Liver (tissue), 8 donors: ENCODE measurements at regions not wholly inside any gene's neighbourhood (a gene's known extent, or its start where the extent isn't known, plus 50 kb on each side); places are given as distances from the start of the nearest gene placed in this dataset.
"Not testable (repeated sequence)": the region's sequence is repeated elsewhere in the genome, so short reads cannot be mapped to it uniquely, and the experiment has no call there.

ENCODE experiments used
- DNase-seq: peaks from one replicate; pipeline ENCODE4 v3.0.0-alpha.2; 2017; ENCODE audit warnings: low spot score
- H3K27ac ChIP-seq, 2 donors: one replicate each; pipeline ENCODE4 v1.7.0; 2013; ENCODE audit warnings: inconsistent platforms in 2 of 2, low read length in 2 of 2, control low read depth in 1 of 2, low read depth in 1 of 2, mild to moderate bottlenecking in 1 of 2
- H3K27me3 ChIP-seq, 4 donors: one replicate each; pipeline versions ENCODE4 v1.6.1 to v1.7.0; 2013; ENCODE audit warnings: low read length in 3 of 4, inconsistent platforms in 1 of 4, mild to moderate bottlenecking in 1 of 4, moderate library complexity in 1 of 4; ENCODE audit not compliant: control insufficient read depth in 4 of 4, insufficient read depth in 4 of 4
- H3K36me3 ChIP-seq, 4 donors: one replicate each; pipeline versions ENCODE4 v1.6.1 to v1.7.0; 2013; ENCODE audit warnings: low read length in 3 of 4, mild to moderate bottlenecking in 3 of 4, low read depth in 1 of 4, moderate library complexity in 1 of 4; ENCODE audit not compliant: control insufficient read depth in 4 of 4, insufficient read depth in 3 of 4
- H3K4me1 ChIP-seq, 4 donors: one replicate each; pipeline versions ENCODE4 v1.6.1 to v1.7.0; 2013; ENCODE audit warnings: low read length in 3 of 4, mild to moderate bottlenecking in 3 of 4, moderate library complexity in 1 of 4; ENCODE audit not compliant: control insufficient read depth in 4 of 4, insufficient read depth in 4 of 4
- H3K4me3 ChIP-seq, 3 donors: one replicate each; pipeline versions ENCODE4 v1.6.1 to v1.7.0; 2013; ENCODE audit warnings: low read length in 3 of 3, control low read depth in 1 of 3, low read depth in 1 of 3, mild to moderate bottlenecking in 1 of 3
- H3K9ac ChIP-seq, 2 donors: one replicate each; pipeline ENCODE4 v1.7.0; 2013; ENCODE audit warnings: low read length in 2 of 2, mild to moderate bottlenecking in 2 of 2, moderate library complexity in 2 of 2, control low read depth in 1 of 2, low read depth in 1 of 2
- H3K9me3 ChIP-seq, 4 donors: one replicate each; pipeline versions ENCODE4 v1.6.1 to v1.7.0; 2013; ENCODE audit warnings: low read length in 3 of 4; ENCODE audit not compliant: control insufficient read depth in 4 of 4
- ATF3 ChIP-seq: IDR thresholded peaks from 2 replicates; pipeline ENCODE4 v1.6.1; 2016; ENCODE audit warnings: antibody characterized with exemption
- CTCF ChIP-seq: fragments of 150-350 bp; IDR thresholded peaks from 2 replicates; pipeline ENCODE4 v1.5.1; 2017; ENCODE audit warnings: improper control_type of control experiment, low read depth, low read length; ENCODE audit not compliant: missing input control
- EGR1 ChIP-seq, 2 donors: IDR thresholded peaks; 2 replicates each; pipeline ENCODE4 v1.6.1; 2016 to 2018; ENCODE audit warnings: antibody characterized with exemption in 2 of 2, low read depth in 2 of 2
- FOXA1 ChIP-seq: IDR thresholded peaks from 2 replicates; pipeline ENCODE4 v1.6.1; 2016; ENCODE audit warnings: antibody characterized with exemption
- GABPA ChIP-seq, 2 donors: IDR thresholded peaks in 1 of 2; conservative IDR thresholded peaks in 1 of 2; 2 replicates each; pipeline ENCODE4 v1.6.1; 2016; ENCODE audit warnings: antibody characterized with exemption in 2 of 2, mild to moderate bottlenecking in 1 of 2, moderate library complexity in 1 of 2
- HNF4A ChIP-seq, 2 donors: conservative IDR thresholded peaks; 2 replicates each; pipeline ENCODE4 v1.6.1; 2016; ENCODE audit warnings: antibody characterized with exemption in 2 of 2, mild to moderate bottlenecking in 2 of 2
- HNF4G ChIP-seq: IDR thresholded peaks from 2 replicates; pipeline ENCODE4 v1.6.1; 2016; ENCODE audit warnings: antibody characterized with exemption
- JUND ChIP-seq, 2 donors: IDR thresholded peaks; 2 replicates each; pipeline ENCODE4 v1.6.1; 2016; ENCODE audit warnings: antibody characterized with exemption in 2 of 2
- MAX ChIP-seq: IDR thresholded peaks from 2 replicates; pipeline ENCODE4 v1.6.1; 2016; ENCODE audit warnings: antibody characterized with exemption
- NR2F2 ChIP-seq: IDR thresholded peaks from 2 replicates; pipeline ENCODE4 v1.6.1; 2016; ENCODE audit warnings: antibody characterized with exemption
- RAD21 ChIP-seq, 2 donors: IDR thresholded peaks; 2 replicates each; pipeline ENCODE4 v1.6.1; 2016; ENCODE audit warnings: antibody characterized with exemption in 2 of 2, mild to moderate bottlenecking in 2 of 2
- REST ChIP-seq: IDR thresholded peaks from 2 replicates; pipeline ENCODE4 v1.6.1; 2016; ENCODE audit warnings: antibody characterized with exemption, mild to moderate bottlenecking
- RXRA ChIP-seq, 2 donors: IDR thresholded peaks; 2 replicates each; pipeline ENCODE4 v1.6.1; 2017 to 2018; ENCODE audit warnings: antibody characterized with exemption in 2 of 2, mild to moderate bottlenecking in 1 of 2
- SP1 ChIP-seq: IDR thresholded peaks from 2 replicates; pipeline ENCODE4 v1.6.1; 2018; ENCODE audit warnings: antibody characterized with exemption, mild to moderate bottlenecking
- TAF1 ChIP-seq: conservative IDR thresholded peaks from 2 replicates; pipeline ENCODE4 v1.6.1; 2016; ENCODE audit warnings: antibody characterized with exemption, mild to moderate bottlenecking
- YY1 ChIP-seq: IDR thresholded peaks from 2 replicates; pipeline ENCODE4 v1.6.1; 2016; ENCODE audit warnings: antibody characterized with exemption, mild to moderate bottlenecking
- ZBTB33 ChIP-seq: IDR thresholded peaks from 2 replicates; pipeline ENCODE4 v1.6.1; 2016; ENCODE audit warnings: antibody characterized with exemption
- WGBS: extraction: QIAGEN DNeasy Blood & Tissue Kit; methylation state at CpG from one replicate; pipeline ENCODE4 v1.1.7; 2013; 5-methylcytosine and 5-hydroxymethylcytosine counted together
- donor health status: healthy.
- donor health status: healthy.
- donor health status: healthy.
- donor health status: healthy.
- donor health status: healthy.

- no peak for TF ChIP-seq CTCF
- no peak for TF ChIP-seq TAF1
- TF ChIP-seq GABPA (IDR thresholded peaks at IDR 0.05 in 1 of 2, conservative IDR thresholded peaks at IDR 0.05 in 1 of 2) = no peak
- no peak for TF ChIP-seq ZBTB33
- no peak for TF ChIP-seq EGR1 (IDR thresholded peaks at IDR 0.05; ENCODE audit: low read depth in 2 of 2)
- no peak for TF ChIP-seq FOXA1
- TF ChIP-seq REST = no peak
- TF ChIP-seq JUND (IDR thresholded peaks at IDR 0.05) = no peak
- no peak for TF ChIP-seq YY1
- TF ChIP-seq HNF4G = no peak
- TF ChIP-seq RAD21 (IDR thresholded peaks at IDR 0.05) = no peak
- TF ChIP-seq HNF4A (conservative IDR thresholded peaks at IDR 0.05) = no peak
- TF ChIP-seq SP1 = no peak
- no peak for TF ChIP-seq NR2F2
- no peak for TF ChIP-seq RXRA (IDR thresholded peaks at IDR 0.05)
- no peak for TF ChIP-seq MAX
- no peak for TF ChIP-seq ATF3
- Histone ChIP-seq H3K27me3 (no peaks in the 10 kb centered on the region), H3K4me3 (no peak overlapping the region), H3K9ac (no peak overlapping the region), H3K27ac (no peak overlapping the region), H3K36me3 (no peaks in the 10 kb centered on the region), H3K4me1 (no peaks in the 10 kb centered on the region), H3K9me3 (no peaks in the 10 kb centered on the region)
- DNase-seq = no peak
These were observed 507.2 kb upstream of the ANO3 start for GRCh38 chr11:25824688-25825087.

GRCh38 chr11:25831485-25831884 lies 500.4 kb upstream of the ANO3 start:
- H3K4me1 ChIP-seq, H3K9me3 ChIP-seq, H3K27ac ChIP-seq, H3K36me3 ChIP-seq, H3K9ac ChIP-seq, DNase-seq, H3K4me3 ChIP-seq, H3K27me3 ChIP-seq: not testable (repeated sequence)
- 88% methylated on average over 10 of the region's 10 CpGs for WGBS
